GM18511 (cell line): ENCODE measurements at regions not wholly inside any gene's neighbourhood (a gene's known extent, or its start where the extent isn't known, plus 50 kb on each side); places are given as distances from the start of the nearest gene placed in this dataset.

Experiments used
- ATAC-seq: cut with Tn5 transposase; IDR thresholded peaks from one replicate; pipeline ENCODE4 v1.9.1; 2021; ENCODE audit warnings: mild to moderate bottlenecking, moderate library complexity; ENCODE audit not compliant: unreplicated experiment

- no peak for ATAC-seq
Measured at GRCh38 chr11:19525276-19525675, 187.4 kb upstream of the NAV2 start.

GRCh38 chr11:19524171-19524671 is 188.4 kb upstream of the NAV2 start:
- ATAC-seq = no peak

DNA sequence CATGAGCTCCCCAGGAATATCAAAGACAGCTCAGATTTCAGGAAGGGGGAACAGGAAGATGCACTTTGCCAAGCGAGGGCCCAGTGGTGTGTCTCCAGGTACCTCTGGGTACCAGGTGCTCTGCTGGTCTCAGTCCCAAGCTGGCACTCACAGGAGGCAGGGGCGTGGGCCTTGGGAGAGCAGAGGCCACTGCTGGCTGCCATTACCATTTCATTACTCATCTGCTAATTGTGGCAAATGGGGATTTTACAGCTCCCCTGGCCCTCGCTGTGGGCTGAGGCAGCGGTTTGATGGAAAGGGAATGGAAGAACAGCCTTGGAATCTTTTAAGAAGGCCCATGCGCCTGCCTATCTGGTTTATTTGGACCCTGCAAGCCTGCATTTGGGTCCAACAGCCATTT is 192.0 kb upstream of the NAV2 start:
- ATAC-seq = no peak

DNA sequence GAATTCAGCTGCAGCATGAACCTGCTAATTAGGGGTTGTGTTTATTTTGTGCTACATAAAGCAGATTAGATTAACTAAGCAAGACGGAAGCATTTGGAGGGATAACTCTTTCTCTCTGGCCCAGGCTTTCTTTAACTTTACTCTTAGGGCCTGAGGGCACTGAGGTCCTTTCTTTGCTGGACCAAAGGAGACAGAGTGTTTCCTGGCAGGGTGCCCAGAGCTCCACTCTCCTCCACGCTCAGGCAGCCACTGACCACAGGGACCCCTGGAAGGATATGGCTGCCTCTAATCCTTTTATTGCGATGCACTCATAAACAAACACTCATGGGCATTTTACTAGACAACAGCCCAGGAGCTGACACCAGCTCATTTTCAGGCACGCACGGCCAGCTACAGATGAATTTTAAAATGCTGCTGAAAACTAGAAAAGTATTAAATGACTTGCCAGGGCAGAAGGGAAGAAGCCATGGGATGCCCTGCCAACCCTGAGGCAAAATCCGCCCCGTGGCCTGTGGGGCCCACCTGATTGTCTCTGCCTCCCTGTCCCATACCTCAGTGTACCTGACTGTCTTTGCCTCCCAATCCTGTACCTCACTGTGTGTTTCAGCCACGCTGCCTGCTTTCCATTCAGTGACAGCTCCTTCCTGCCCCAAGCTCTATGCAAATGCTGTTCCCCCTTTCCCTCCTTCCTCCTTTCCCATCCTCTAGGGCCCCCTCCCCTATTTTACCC is 192.6 kb upstream of the NAV2 start:
- no peak for ATAC-seq

DNA sequence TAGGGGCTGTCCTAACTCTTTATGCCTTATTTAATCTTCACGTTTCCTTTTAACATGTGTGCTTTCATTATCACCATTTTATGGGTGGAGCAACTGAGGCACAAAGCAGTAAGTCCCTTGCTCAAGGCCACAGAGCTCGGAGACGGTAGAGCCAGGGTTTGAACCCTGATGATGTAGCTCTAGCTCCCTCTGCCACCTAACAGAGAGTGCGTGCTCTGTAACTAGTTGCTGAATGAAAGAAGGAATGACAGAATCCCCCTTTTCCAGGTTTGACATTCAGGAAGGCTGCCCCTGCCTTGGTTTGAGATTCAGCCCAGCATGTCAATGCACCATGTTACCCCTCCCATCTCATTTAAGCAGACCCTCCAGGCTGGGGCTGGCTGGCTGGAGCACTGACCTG is 193.3 kb upstream of the NAV2 start:
- ATAC-seq = no peak

GRCh38 chr11:19513253-19513652 is 199.4 kb upstream of the NAV2 start:
- no peak for ATAC-seq

DNA sequence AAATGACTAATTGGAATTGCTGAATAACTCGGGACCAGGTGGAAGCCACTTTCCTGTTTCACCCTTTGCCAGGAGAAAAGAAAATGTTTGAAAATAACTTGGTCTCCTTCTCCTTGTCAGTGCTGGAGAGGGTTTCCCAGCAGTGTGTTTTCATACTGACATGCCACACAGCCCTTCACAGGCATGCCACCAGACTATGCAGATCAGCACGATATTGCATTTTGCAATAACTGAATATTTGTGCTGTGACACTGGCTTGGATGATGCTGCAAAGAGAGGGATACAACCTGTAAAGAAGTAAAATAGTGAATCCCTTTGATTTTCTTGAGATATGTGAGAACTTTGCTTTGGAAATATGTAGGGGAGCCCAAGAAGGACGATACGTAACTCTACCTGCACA is 200.0 kb upstream of the NAV2 start:
- ATAC-seq = no peak

- no peak for ATAC-seq
Measured at GRCh38 chr11:19511413-19512183, 201.0 kb upstream of the NAV2 start.

GRCh38 chr11:19511066-19511412 is 201.6 kb upstream of the NAV2 start:
- no peak for ATAC-seq

DNA sequence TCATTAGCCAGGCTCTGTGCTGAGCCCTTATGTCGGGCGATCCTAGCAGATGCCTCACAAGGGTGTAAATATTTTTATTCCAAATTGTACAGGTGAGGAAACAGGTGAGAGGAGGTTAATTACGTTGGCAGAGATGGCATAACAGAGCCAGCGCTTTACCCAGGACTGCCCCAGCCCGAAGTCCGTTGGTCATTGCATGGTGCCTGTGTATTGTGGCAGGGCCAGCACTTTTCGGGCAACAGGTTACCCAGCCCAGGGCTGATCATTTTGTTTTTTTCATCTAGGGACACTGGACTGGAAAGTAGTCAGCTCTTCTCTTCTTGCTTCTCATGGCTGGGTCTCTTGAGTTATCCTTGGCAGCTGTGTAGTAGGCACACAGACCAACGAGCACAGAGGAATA is 202.2 kb upstream of the NAV2 start:
- ATAC-seq = no peak

- no peak for ATAC-seq
Measured at GRCh38 chr11:19509215-19509614, 203.4 kb upstream of the NAV2 start.

DNA sequence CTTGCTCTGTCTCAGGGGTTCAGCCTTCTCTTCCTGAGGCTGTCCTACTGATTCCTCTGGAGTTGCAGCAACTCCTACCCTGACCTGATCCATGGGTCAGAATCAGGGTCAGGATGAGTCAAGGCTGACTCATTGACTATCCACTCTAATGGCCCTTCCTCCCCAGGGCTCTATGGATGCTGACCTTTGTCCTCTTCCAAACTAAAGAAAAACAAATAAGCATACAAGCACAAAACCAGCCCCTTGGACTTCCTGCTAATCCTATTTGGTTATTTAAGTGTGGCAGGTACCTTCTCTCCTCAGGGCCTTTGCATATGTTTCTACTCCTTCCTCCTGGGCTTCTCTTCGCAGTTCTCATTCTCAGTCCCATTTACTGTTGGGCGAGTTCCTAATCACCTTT is 204.5 kb upstream of the NAV2 start:
- ATAC-seq = no peak

- no peak for ATAC-seq
Measured at GRCh38 chr11:19506816-19507486, 205.7 kb upstream of the NAV2 start.

DNA sequence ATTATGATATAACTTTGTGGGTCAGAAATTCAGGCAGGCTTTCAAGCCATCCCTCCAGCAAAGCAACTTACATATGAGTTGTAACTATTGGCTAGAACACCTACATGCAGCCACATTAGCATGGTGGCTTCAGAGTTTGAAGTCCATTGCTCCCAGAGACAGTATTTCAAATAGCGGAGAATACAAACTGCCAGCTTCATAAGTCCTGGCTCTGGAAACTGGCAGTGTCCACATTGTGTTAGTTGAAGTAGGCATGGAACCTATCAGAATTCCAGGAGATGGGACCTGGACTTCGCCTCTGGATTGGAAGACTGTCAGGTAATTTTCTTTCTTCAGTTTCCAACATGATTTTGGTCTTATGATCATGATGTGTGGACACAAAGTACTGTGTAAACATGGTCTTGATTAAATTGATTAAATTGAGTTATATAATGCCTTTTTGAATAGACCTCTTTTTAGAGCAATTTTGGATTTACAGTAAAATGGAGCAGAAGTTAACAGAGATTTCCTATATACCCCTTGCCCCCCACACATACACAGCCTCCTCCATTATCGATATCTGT is 209.9 kb upstream of the NAV2 start:
- no peak for ATAC-seq

GRCh38 chr11:19501631-19502030 is 211.0 kb upstream of the NAV2 start:
- no peak for ATAC-seq

- ATAC-seq = no peak
Measured at GRCh38 chr11:19499999-19500398, 212.6 kb upstream of the NAV2 start.

DNA sequence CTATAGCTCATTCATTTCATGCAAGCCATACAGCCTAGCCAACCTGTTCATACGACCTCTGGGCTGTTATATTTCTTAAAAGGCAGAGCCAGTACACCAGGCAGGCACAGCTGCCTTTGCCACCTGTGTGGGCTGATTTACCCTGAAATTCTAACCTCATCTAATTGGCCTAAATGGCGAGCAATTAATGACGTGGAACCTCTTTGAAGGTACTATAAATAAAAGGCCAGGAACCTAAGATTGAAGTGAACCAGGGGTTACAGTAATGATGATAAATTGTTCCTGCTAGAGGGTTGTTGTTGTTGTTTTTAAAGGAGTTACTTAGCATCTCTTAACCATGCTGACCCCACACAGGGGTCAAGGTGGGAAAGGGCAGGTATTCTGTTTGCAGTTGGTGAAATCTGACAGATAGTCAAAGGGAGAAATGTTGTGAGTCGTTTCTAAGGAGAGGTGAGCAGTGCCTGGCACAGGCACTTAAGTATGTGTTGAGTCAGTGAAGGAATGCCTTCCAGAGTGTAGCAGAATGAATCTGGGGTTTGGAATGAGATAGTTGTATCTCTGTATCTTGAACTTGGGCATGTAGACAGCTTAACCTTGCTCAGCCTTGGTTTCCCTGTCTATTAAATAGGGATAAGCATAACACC is 213.5 kb upstream of the NAV2 start:
- no peak for ATAC-seq

GRCh38 chr11:19493446-19494213 is 219.0 kb upstream of the NAV2 start:
- ATAC-seq = peak; percentile 65

GRCh38 chr11:19482319-19483100 is 230.1 kb upstream of the NAV2 start:
- no peak for ATAC-seq

GRCh38 chr11:19480540-19480939 is 232.1 kb upstream of the NAV2 start:
- ATAC-seq = no peak
